Neuron (in vitro differentiated cells): ENCODE measurements at regions not wholly inside any gene's neighbourhood (a gene's known extent, or its start where the extent isn't known, plus 50 kb on each side); places are given as distances from the start of the nearest gene placed in this dataset.

ENCODE experiments used
- H2AFZ ChIP-seq: one replicate; pipeline ENCODE4 v1.6.1; 2013; ENCODE audit warnings: low read depth, mild to moderate bottlenecking, inconsistent platforms, low read length, moderate library complexity
- H3K27me3 ChIP-seq: one replicate; pipeline ENCODE4 v1.6.1; 2013; ENCODE audit warnings: low read length; ENCODE audit not compliant: insufficient read depth
- H3K36me3 ChIP-seq: one replicate; pipeline ENCODE4 v1.6.1; 2013; ENCODE audit warnings: low read length; ENCODE audit not compliant: insufficient read depth
- H3K4me1 ChIP-seq: one replicate; pipeline ENCODE4 v1.6.1; 2013; ENCODE audit warnings: low read length; ENCODE audit not compliant: insufficient read depth
- H3K4me3 ChIP-seq: 2 replicates; pipeline ENCODE4 v1.5.1; 2013; ENCODE audit warnings: mild to moderate bottlenecking, low read length, moderate library complexity
- H3K9me3 ChIP-seq: one replicate; pipeline ENCODE4 v1.6.1; 2013; ENCODE audit warnings: low read length

DNA sequence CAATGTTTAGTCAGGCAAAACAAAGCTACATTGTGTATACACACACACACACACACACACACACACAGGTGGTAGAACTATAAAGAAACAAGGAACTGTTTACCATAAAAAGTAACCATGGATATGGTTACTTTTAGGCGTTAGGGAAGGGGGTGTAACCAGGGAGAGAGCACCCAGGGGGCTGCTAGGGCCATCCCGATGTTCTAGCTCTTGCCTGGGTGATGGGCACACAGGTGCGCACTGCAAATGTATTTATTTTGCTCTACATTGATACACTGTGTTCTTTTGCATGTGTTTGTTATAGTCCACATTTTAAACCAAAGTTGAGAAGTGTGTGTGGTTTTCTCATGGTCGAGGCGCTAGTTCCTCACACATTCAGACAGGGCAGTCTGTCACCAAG is 69.8 kb upstream of the MYCN start:
- Histone ChIP-seq H2AFZ (no peak overlapping the region), H3K4me3 (no peak overlapping the region), H3K9me3 (no peaks in the 10 kb centered on the region), H3K36me3 (no peaks in the 10 kb centered on the region), H3K27me3 (no peaks in the 10 kb centered on the region), H3K4me1 (no peaks in the 10 kb centered on the region)

DNA sequence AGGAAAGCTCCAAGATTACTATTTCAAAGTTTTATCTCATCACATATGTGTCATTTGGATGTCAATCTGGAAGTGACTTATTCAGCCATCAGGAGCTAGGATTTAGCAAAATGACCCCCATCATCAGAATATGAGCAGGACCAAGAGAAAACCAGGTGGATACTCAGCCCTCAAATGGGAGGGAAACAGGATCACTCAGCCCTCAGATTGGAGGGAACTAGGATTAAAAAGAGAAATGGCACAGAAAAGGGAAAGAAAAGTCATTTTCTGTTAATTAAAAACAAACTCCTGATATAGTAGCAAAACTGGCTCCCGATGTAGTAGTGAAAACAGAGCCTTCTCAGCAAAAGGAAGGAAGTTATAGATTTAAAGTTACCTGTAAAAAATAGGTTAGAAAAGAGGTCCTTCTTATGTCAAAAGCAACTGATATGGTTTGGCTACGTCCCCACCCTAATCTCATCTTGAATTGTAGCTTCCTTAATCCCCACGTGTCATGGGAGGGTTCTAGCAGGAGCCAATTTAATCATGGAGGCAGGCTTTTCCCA is 69.0 kb upstream of the MYCN start:
- H3K4me3 ChIP-seq, result no peak overlapping the region
- no peaks in the 10 kb centered on the region for H3K9me3 ChIP-seq
- H3K27me3 ChIP-seq, result no peaks in the 10 kb centered on the region
- H3K4me1 ChIP-seq, result no peaks in the 10 kb centered on the region
- H3K36me3 ChIP-seq, result no peaks in the 10 kb centered on the region
- no peak overlapping the region for H2AFZ ChIP-seq

DNA sequence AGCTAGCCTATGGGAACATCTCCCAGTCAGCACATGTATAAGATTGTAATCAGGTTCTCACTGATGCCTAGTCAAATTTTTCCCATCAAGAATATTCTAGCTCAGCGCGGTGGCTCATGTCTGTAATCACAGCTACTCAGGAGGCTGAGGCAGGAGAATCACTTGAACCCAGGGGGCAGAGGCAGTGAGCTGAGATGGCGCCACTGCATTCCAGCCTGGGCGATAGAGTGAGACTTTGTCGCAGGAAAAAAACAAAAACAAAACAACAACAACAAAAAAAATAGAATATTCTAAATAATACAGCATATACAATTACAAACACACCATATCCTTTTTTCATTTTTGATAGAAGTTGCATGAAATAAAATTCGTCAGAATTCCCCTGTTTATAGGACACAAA is 67.5 kb upstream of the MYCN start:
- H3K4me1 ChIP-seq, result no peaks in the 10 kb centered on the region
- H3K36me3 ChIP-seq, result no peaks in the 10 kb centered on the region
- H3K27me3 ChIP-seq, result no peaks in the 10 kb centered on the region
- no peaks in the 10 kb centered on the region for H3K9me3 ChIP-seq
- H2AFZ ChIP-seq, result no peak overlapping the region
- H3K4me3 ChIP-seq, result no peak overlapping the region

GRCh38 chr2:15874321-15874720 is 66.0 kb upstream of the MYCN start:
- Histone ChIP-seq H3K4me3 (no peak overlapping the region), H3K9me3 (no peaks in the 10 kb centered on the region), H3K4me1 (no peaks in the 10 kb centered on the region), H3K27me3 (no peaks in the 10 kb centered on the region), H3K36me3 (no peaks in the 10 kb centered on the region), H2AFZ (no peak overlapping the region)

DNA sequence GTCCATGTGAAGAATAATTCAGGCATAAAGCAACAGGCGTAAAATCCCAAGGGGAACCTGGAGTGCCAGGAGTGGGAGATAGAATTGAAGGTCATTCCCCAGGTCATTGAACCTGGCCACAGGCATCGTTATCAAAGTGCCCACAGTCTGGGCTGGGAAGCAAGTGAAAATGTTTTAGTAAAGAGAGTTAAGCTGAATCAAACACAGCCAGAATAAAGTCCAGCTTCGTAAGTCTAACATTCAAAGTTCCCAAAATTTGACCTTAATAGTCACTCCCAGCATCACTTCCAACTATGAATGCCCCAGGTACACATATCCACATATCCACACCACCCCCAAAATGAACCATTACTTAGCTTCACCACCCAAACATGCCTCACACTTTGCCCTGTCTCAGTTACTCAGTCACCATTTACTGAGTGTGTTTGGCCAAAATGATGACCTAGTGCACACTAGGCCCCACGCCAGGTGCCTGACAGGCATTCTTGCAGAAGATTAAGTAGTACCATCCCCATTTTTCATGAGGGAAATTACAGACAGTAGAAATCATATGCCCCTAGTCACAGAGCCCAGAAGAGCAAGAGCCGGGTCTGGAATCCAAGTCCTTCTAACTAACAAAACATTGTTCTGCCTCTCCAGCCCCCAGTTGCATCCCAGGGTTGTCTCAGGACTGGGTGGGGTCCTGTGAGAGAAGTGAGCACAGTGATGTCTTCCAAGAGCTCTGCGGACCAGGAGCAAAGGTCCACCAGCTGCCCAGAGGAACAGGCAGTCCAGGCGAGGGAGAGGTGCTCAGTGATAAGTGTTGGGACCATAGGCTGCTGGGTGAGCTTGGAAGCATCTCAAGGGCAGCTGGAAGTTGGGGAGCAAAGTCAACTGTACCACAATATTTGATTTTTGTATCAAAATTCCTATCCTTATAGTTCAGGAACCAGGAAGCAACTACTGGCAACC is 65.2 kb upstream of the MYCN start:
- Histone ChIP-seq H3K36me3 (no peaks in the 10 kb centered on the region), H3K9me3 (no peaks in the 10 kb centered on the region), H2AFZ (no peak overlapping the region), H3K4me1 (no peaks in the 10 kb centered on the region), H3K27me3 (no peaks in the 10 kb centered on the region), H3K4me3 (no peak overlapping the region)

- no peaks in the 10 kb centered on the region for H3K27me3 ChIP-seq
- H3K4me3 ChIP-seq, result no peak overlapping the region
- H3K36me3 ChIP-seq, result no peaks in the 10 kb centered on the region
- H3K9me3 ChIP-seq, result no peaks in the 10 kb centered on the region
- H2AFZ ChIP-seq, result no peak overlapping the region
- H3K4me1 ChIP-seq, result no peaks in the 10 kb centered on the region
These were observed 64.2 kb upstream of the MYCN start for GRCh38 chr2:15875969-15876705.

GRCh38 chr2:15880226-15881119 is 59.9 kb upstream of the MYCN start:
- Histone ChIP-seq H3K27me3 (no peaks in the 10 kb centered on the region), H3K36me3 (no peaks in the 10 kb centered on the region), H2AFZ (no peak overlapping the region), H3K4me3 (no peak overlapping the region), H3K4me1 (no peaks in the 10 kb centered on the region), H3K9me3 (no peaks in the 10 kb centered on the region)

GRCh38 chr2:15881120-15881433 is 59.3 kb upstream of the MYCN start:
- Histone ChIP-seq H2AFZ (no peak overlapping the region), H3K36me3 (no peaks in the 10 kb centered on the region), H3K27me3 (no peaks in the 10 kb centered on the region), H3K4me3 (no peak overlapping the region), H3K9me3 (no peaks in the 10 kb centered on the region), H3K4me1 (no peaks in the 10 kb centered on the region)

DNA sequence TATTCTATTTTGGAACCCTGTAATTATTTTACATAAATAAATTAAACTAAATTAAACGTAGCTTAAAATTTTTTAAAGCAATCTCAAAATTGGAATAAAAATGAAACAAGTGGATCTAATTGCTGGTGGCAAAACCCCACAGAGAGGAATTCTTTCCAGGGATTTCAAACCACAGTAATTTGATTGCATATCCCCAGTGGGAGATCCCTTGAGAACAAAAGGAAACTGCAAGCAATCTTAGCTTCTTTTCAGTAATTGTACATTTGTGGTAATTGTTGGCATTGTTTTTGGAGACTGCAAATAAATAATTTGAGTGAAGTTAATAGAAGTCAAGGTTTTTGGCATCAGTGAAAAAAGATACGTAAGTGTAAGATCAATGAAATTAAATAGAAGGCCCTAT is 58.7 kb upstream of the MYCN start:
- H3K36me3 ChIP-seq, result no peaks in the 10 kb centered on the region

DNA sequence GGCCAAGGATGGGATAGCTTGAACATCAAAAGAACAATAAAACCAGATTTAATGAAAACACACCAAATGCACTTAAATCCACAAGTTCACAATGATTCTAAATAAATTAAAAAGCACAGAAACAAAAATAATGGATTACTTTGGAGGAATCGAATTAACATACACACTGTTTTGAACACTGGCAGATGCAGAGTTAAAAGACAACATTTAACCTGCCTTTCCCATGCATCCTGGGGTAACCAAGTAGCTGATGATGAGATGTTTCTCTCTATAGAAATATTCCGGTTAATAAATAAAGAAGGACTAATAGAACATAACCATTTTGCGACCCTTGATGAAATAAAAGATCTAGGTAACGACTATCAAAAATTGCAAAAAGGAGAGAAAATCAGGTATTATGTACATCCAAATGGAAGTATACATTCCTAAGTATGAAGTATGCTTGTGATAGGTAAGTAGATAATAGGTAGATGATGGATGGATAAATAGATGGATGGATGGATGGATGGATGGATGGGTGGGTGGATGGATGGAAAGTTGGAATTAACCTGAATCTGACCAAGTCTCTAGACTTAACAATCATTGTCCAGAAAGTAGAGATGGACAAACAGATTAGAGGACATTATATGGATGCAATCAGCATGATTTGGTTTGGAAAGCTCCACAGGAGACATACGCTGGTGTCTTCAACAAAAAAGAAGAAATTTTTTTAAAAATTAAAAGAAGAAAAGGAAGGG is 57.4 kb upstream of the MYCN start:
- Histone ChIP-seq H3K36me3 (no peaks in the 10 kb centered on the region), H3K9me3 (no peaks in the 10 kb centered on the region), H3K4me3 (no peak overlapping the region), H3K4me1 (no peaks in the 10 kb centered on the region), H2AFZ (no peak overlapping the region), H3K27me3 (no peaks in the 10 kb centered on the region)

More for the DNA sequence above, 58.7 kb upstream of the MYCN start:
- H2AFZ ChIP-seq, result no peak overlapping the region
- H3K4me3 ChIP-seq, result no peak overlapping the region
- no peaks in the 10 kb centered on the region for H3K9me3 ChIP-seq
- H3K27me3 ChIP-seq, result no peaks in the 10 kb centered on the region
- H3K4me1 ChIP-seq, result no peaks in the 10 kb centered on the region

- no peaks in the 10 kb centered on the region for H3K36me3 ChIP-seq
- H3K9me3 ChIP-seq, result no peaks in the 10 kb centered on the region
- H2AFZ ChIP-seq, result no peak overlapping the region
- H3K4me3 ChIP-seq, result no peak overlapping the region
- H3K4me1 ChIP-seq, result no peaks in the 10 kb centered on the region
- H3K27me3 ChIP-seq, result no peaks in the 10 kb centered on the region
These were observed 56.7 kb upstream of the MYCN start for GRCh38 chr2:15883684-15884083.

DNA sequence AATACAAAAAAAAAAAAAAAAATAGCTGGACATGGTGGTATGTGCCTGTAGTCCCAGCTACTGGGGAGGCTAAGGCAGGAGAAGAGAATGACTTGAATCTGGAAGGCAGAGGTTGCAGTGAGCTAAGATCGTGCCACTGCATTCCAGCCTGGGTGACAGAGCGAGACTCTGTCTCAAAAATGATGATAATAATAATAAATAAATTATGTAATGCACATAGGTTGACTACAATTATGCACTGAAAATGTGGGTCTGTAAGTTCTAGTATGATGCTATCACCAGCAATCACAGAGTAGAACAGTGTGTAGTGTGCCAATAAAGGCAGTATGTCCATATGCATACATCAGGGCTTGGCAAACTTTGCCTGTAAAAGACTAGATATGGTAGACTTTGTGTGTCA is 55.6 kb upstream of the MYCN start:
- H3K4me3 ChIP-seq, result no peak overlapping the region
- H3K4me1 ChIP-seq, result no peaks in the 10 kb centered on the region
- no peaks in the 10 kb centered on the region for H3K36me3 ChIP-seq
- no peak overlapping the region for H2AFZ ChIP-seq
- no peaks in the 10 kb centered on the region for H3K27me3 ChIP-seq
- H3K9me3 ChIP-seq, result no peaks in the 10 kb centered on the region
